Suprapubic skin (tissue), 4 donors: ENCODE measurements at regions not wholly inside any gene's neighbourhood (a gene's known extent, or its start where the extent isn't known, plus 50 kb on each side); places are given as distances from the start of the nearest gene placed in this dataset.

Experiments used
- EP300 ChIP-seq: sonication (generic); formaldehyde crosslinking; IDR thresholded peaks from one replicate; pipeline ENCODE4 v1.6.1; 2017; ENCODE audit warnings: antibody characterized with exemption
- POLR2A ChIP-seq, 2 donors: fragments of 450-650 bp; IDR thresholded peaks; one replicate each; pipeline ENCODE4 v1.6.1; 2017; ENCODE audit warnings: antibody characterized with exemption in 2 of 2, mild to moderate bottlenecking in 2 of 2, moderate library complexity in 2 of 2
- POLR2AphosphoS5 ChIP-seq, 3 donors: sonication (generic); formaldehyde crosslinking; IDR thresholded peaks; one replicate each; pipeline ENCODE4 v1.6.1; 2017; ENCODE audit warnings: antibody characterized with exemption in 3 of 3
- TF ChIP-seq, protein P1 (sequence below), 2 donors: fragments of 200-600 bp in 1 of 2; fragments of 450-650 bp in 1 of 2; sonication (generic) in 1 of 2; IDR thresholded peaks; one replicate each; pipeline ENCODE4 v1.5.1; 2016 to 2019; ENCODE audit warnings: antibody characterized with exemption in 2 of 2, mild to moderate bottlenecking in 1 of 2, moderate library complexity in 1 of 2

DNA sequence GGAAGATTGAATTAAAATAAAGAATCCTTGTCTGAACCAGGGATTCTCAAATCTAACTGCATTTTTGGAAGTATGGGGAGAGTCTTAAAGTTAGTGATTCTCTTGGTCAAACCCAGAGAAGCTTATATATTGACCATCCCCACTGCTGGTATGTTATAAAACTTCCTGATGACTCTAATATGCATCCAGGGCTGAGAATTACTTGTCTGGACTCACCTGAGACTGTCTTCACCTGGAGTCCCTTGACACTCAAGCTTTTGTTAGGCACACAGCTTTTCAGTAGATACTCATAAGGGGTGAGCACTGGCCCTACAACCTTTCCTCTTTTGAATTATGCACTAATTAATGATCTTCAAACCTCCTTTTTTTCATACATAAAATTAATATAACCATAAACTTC, 149.6 kb upstream of the GULP1 start:
- TF ChIP-seq EP300 (no peak), POLR2A (IDR thresholded peaks at IDR 0.05) (no peak), POLR2AphosphoS5 (IDR thresholded peaks at IDR 0.05) (no peak)
- TF ChIP-seq, protein P1, sequence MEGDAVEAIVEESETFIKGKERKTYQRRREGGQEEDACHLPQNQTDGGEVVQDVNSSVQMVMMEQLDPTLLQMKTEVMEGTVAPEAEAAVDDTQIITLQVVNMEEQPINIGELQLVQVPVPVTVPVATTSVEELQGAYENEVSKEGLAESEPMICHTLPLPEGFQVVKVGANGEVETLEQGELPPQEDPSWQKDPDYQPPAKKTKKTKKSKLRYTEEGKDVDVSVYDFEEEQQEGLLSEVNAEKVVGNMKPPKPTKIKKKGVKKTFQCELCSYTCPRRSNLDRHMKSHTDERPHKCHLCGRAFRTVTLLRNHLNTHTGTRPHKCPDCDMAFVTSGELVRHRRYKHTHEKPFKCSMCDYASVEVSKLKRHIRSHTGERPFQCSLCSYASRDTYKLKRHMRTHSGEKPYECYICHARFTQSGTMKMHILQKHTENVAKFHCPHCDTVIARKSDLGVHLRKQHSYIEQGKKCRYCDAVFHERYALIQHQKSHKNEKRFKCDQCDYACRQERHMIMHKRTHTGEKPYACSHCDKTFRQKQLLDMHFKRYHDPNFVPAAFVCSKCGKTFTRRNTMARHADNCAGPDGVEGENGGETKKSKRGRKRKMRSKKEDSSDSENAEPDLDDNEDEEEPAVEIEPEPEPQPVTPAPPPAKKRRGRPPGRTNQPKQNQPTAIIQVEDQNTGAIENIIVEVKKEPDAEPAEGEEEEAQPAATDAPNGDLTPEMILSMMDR (IDR thresholded peaks at IDR 0.05): no peak
